ENCODE measurements at regions not wholly inside any gene's neighbourhood (a gene's known extent, or its start where the extent isn't known, plus 50 kb on each side); places are given as distances from the start of the nearest gene placed in this dataset.

DNA sequence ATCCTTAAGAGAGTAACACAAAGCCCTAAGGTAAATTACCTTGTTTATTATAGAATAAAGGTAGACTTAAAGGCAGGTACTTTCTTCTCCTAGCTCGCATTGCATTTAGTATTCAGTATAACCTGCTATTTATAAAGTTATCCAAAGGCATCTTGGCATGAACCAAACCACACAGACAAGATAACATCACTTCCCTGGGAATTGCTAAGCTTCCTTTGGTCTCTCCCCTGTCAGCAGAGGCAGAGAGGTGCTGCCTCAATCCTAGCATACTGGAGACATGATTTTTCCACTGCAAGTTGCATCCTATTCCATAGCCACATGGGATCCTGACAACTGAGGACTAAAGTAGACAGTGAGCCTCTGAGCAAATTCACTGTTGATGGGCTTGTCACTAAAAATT lies 101.7 kb upstream of the IL6 start:
- no peaks in the 10 kb centered on the region for H3K9me3 ChIP-seq (ENCODE audit: control insufficient read depth, insufficient read depth, low read length)
- POLR2A ChIA-PET: interaction anchor here (0.5 kb wide), 1 partner anchor 396 kb away, joined by 4 read pairs; no protein-coding TSS in a partner anchor
- CTCF ChIA-PET: interaction anchor here (0.6 to 1.0 kb wide), 2 partner anchors 12 to 430 kb away, joined by 4 to 5 read pairs; no protein-coding TSS in a partner anchor
- TF ChIP-seq, protein P1, sequence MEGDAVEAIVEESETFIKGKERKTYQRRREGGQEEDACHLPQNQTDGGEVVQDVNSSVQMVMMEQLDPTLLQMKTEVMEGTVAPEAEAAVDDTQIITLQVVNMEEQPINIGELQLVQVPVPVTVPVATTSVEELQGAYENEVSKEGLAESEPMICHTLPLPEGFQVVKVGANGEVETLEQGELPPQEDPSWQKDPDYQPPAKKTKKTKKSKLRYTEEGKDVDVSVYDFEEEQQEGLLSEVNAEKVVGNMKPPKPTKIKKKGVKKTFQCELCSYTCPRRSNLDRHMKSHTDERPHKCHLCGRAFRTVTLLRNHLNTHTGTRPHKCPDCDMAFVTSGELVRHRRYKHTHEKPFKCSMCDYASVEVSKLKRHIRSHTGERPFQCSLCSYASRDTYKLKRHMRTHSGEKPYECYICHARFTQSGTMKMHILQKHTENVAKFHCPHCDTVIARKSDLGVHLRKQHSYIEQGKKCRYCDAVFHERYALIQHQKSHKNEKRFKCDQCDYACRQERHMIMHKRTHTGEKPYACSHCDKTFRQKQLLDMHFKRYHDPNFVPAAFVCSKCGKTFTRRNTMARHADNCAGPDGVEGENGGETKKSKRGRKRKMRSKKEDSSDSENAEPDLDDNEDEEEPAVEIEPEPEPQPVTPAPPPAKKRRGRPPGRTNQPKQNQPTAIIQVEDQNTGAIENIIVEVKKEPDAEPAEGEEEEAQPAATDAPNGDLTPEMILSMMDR (IDR thresholded peaks at IDR 0.05; ENCODE audit: low read depth, low read length): no peak
- DNase-seq (ENCODE audit: low read depth, low spot score): no peak
- H3K4me3 ChIP-seq (ENCODE audit: low read depth, low read length): no peak overlapping the region
- H3K27ac ChIP-seq (ENCODE audit: low read depth, low read length): no peak overlapping the region
- no peaks in the 10 kb centered on the region for H3K27me3 ChIP-seq (ENCODE audit: control insufficient read depth, insufficient read depth, low read length)

DNA sequence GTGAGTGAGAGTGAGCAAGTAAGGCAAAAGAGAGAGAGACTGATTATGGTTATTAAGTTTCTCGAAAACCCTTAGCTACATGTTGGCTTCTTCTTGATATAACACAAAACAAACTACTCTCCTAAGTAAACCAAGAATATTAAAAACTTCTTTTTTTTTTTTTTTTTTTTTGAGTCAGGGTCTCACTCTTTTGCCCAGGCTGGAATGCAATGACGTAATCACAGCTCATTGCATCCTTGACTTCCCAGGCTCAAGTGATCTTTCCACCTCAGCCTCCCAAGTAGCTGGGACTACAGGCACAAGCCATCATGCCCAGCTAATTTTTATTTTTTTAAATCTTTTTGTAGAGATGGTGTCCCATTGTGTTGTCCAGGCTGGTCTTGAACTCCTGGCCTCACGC lies 102.2 kb upstream of the IL6 start:
- Histone ChIP-seq H3K27ac (ENCODE audit: low read depth, low read length) (no peak overlapping the region), H3K27me3 (ENCODE audit: control insufficient read depth, insufficient read depth, low read length) (no peaks in the 10 kb centered on the region), H3K4me3 (ENCODE audit: low read depth, low read length) (no peak overlapping the region), H3K9me3 (ENCODE audit: control insufficient read depth, insufficient read depth, low read length) (no peaks in the 10 kb centered on the region)
- POLR2A ChIA-PET: interaction anchor here (0.6 kb wide), 1 partner anchor 392 kb away, joined by 4 read pairs; no protein-coding TSS in a partner anchor
- TF ChIP-seq, protein P1 (IDR thresholded peaks at IDR 0.05; ENCODE audit: low read depth, low read length): no peak
- no peak for DNase-seq (ENCODE audit: low read depth, low spot score)
- CTCF ChIA-PET: interaction anchor here (0.6 to 1.0 kb wide), 3 partner anchors 12 to 430 kb away, joined by 4 to 10 read pairs (median 5); no protein-coding TSS in a partner anchor

DNA sequence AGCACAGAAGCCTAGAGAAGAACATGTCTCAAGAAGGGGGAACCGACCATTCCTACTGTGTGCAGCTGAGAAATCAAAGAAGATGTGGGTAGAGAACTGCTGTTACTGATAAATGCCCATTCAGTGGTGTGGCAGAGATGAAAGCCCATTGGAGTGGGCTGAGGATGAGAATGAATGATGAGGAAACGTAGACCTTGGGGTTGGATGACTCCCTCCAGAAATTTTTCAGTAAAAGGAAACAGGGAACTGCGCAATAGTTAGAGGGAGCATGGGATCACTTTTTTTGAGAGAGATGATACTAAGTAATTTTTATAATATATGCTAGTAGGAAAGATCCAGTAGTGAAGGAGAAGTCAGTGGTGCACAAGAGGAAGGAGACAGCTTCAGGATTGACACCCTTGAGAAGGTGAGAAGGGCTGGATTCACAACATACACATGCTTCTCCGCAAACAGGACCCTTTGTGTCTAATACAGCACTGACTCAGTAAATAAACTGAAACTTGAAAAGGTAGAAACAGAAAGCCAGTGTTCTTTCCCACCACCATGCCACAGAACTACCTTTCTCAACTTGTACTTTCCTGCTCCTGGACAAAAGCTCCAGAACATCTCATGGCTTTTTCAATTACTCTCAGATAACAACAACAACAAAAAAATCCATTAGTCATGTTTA lies 104.7 kb upstream of the IL6 start:
- H3K27ac ChIP-seq (ENCODE audit: low read depth, low read length): no peak overlapping the region
- peaks cover 3% of the 10 kb centered on the region; the same call in 1 of the 2 replicates for H3K9me3 ChIP-seq (ENCODE audit: control insufficient read depth, insufficient read depth, low read length)
- H3K4me3 ChIP-seq (ENCODE audit: low read depth, low read length): no peak overlapping the region
- ChIA-PET POLR2A (no interaction called here), CTCF (no interaction called here)
- H3K27me3 ChIP-seq (ENCODE audit: control insufficient read depth, insufficient read depth, low read length): no peaks in the 10 kb centered on the region
- no peak for DNase-seq (ENCODE audit: low read depth, low spot score)
- TF ChIP-seq, protein P1 (IDR thresholded peaks at IDR 0.05; ENCODE audit: low read depth, low read length): no peak

DNA sequence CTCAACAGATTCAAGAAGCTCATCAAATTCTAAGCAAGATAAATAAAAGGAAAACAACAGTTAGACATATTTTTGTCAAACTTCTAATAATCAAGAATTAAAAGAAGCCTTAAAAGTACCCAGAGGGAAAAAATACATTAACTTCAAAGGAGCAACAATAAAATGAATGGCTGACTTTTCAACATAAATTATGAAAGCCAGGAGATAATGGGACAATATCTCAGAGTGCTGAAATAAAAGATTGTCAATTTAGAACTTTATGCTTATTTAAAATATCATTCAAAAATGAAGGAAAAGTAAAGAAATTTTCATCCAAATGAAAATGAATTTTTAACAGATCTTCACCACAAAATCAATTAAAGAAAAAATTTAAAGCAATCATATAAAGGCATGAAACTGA lies 108.5 kb upstream of the IL6 start:
- Histone ChIP-seq H3K27ac (ENCODE audit: low read depth, low read length) (no peak overlapping the region), H3K4me3 (ENCODE audit: low read depth, low read length) (no peak overlapping the region), H3K27me3 (ENCODE audit: control insufficient read depth, insufficient read depth, low read length) (no peaks in the 10 kb centered on the region), H3K9me3 (ENCODE audit: control insufficient read depth, insufficient read depth, low read length) (peaks cover 3% of the 10 kb centered on the region; the same call in 1 of the 2 replicates)
- ChIA-PET CTCF (interaction anchor here (1.5 kb wide), 1 partner anchor 437 kb away, joined by 5 read pairs; no protein-coding TSS in a partner anchor), POLR2A (no interaction called here)
- TF ChIP-seq, protein P1 (IDR thresholded peaks at IDR 0.05; ENCODE audit: low read depth, low read length): no peak
- DNase-seq (ENCODE audit: low read depth, low spot score): no peak

DNA sequence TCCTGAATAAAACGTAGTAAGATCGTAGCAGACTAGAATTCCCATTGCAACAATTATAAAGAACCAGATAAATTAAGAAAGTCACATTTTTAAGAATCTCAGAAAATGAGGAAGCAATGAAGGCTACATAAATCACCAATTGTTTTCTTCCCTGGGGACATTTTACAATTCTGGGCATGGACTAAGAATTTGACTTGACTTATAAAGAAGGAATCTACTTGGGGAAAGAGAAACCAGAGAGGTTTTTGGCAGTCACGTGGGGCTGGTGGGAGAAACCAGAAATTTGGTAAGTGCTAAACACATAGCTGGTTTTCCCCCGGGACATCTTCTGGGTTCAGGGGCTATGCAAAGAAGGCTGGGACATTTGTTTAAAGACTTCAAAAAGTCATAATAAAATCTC lies 109.8 kb upstream of the IL6 start:
- no peak overlapping the region for H3K4me3 ChIP-seq (ENCODE audit: low read depth, low read length)
- TF ChIP-seq, protein P1 (IDR thresholded peaks at IDR 0.05; ENCODE audit: low read depth, low read length): no peak
- ChIA-PET POLR2A (no interaction called here), CTCF (interaction anchor here (1.5 kb wide), 1 partner anchor 438 kb away, joined by 5 read pairs; no protein-coding TSS in a partner anchor)
- H3K9me3 ChIP-seq (ENCODE audit: control insufficient read depth, insufficient read depth, low read length): peaks cover 3% of the 10 kb centered on the region; the same call in 1 of the 2 replicates
- DNase-seq (ENCODE audit: low read depth, low spot score): no peak
- no peak overlapping the region for H3K27ac ChIP-seq (ENCODE audit: low read depth, low read length)
- no peaks in the 10 kb centered on the region for H3K27me3 ChIP-seq (ENCODE audit: control insufficient read depth, insufficient read depth, low read length)

All from AG04450 (cell line).